ENCODE measurements at regions not wholly inside any gene's neighbourhood (a gene's known extent, or its start where the extent isn't known, plus 50 kb on each side); places are given as distances from the start of the nearest gene placed in this dataset.
"Not testable (repeated sequence)": the region's sequence is repeated elsewhere in the genome, so short reads cannot be mapped to it uniquely, and the experiment has no call there.

- ATAC-seq; H3F3A ChIP-seq (replicated peaks; ENCODE audit: low read depth); H3K4me1 Mint-ChIP-seq; H3K9me3 Mint-ChIP-seq; H3K27ac Mint-ChIP-seq; H3K4me3 ChIP-seq; DNase-seq (ENCODE audit: low spot score); H3K9me2 ChIP-seq (ENCODE audit: insufficient read depth); H2AFZ ChIP-seq; H3K4me1 ChIP-seq (ENCODE audit: insufficient read depth); H3K27ac ChIP-seq (ENCODE audit: low read depth); H3K27me3 Mint-ChIP-seq (ENCODE audit: insufficient read depth, low read depth, poor library complexity); H4K20me1 ChIP-seq (replicated peaks; ENCODE audit: insufficient read depth); H3K79me2 ChIP-seq (replicated peaks; ENCODE audit: insufficient read depth); H3K36me3 ChIP-seq (ENCODE audit: insufficient read depth); H3K4me2 ChIP-seq; H3K27me3 ChIP-seq (ENCODE audit: insufficient read depth); H3K4me3 Mint-ChIP-seq: not testable (repeated sequence)
- H3K36me3 Mint-ChIP-seq (ENCODE audit: low read depth), result peaks cover 26% of the 10 kb centered on the region
These were observed 79.9 kb upstream of the GARIN1A start for GRCh38 chr7:128592209-128592608.

DNA sequence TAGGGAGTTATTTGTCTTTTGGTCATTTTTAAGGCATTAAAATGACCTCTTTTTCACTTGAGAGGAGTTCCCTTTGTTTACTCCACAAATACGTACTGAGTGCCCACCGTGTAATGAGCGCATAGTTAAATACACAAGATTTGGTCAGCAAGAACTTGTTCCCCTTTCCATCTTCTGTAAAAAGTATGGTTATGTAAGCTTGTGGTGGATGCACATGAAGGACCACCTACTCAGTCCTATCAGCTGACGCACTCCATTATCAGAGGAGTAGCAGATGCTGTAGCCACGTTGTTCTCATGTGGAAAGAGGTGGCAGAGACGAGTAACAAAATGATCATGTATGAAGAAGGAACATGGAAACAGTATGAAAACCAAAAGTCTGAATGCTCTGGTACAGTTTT is 78.0 kb upstream of the GARIN1A start:
- H3K27ac ChIP-seq (ENCODE audit: low read depth); H3K27ac Mint-ChIP-seq; H3K9me2 ChIP-seq (ENCODE audit: insufficient read depth); H3K27me3 Mint-ChIP-seq (ENCODE audit: insufficient read depth, low read depth, poor library complexity); DNase-seq (ENCODE audit: low spot score); H3K27me3 ChIP-seq (ENCODE audit: insufficient read depth); H3K4me2 ChIP-seq; H2AFZ ChIP-seq; H3K36me3 ChIP-seq (ENCODE audit: insufficient read depth); H3K4me3 Mint-ChIP-seq; H3K79me2 ChIP-seq (replicated peaks; ENCODE audit: insufficient read depth); H3K4me3 ChIP-seq; H3K9me3 Mint-ChIP-seq; ATAC-seq; H4K20me1 ChIP-seq (replicated peaks; ENCODE audit: insufficient read depth); H3F3A ChIP-seq (replicated peaks; ENCODE audit: low read depth): not testable (repeated sequence)
- H3K4me1 ChIP-seq (ENCODE audit: insufficient read depth), result peaks cover 15% of the 10 kb centered on the region
- H3K36me3 Mint-ChIP-seq (ENCODE audit: low read depth), result peaks cover 26% of the 10 kb centered on the region
- peaks cover 14% of the 10 kb centered on the region; the same call in 2 of the 3 replicates for H3K4me1 Mint-ChIP-seq

DNA sequence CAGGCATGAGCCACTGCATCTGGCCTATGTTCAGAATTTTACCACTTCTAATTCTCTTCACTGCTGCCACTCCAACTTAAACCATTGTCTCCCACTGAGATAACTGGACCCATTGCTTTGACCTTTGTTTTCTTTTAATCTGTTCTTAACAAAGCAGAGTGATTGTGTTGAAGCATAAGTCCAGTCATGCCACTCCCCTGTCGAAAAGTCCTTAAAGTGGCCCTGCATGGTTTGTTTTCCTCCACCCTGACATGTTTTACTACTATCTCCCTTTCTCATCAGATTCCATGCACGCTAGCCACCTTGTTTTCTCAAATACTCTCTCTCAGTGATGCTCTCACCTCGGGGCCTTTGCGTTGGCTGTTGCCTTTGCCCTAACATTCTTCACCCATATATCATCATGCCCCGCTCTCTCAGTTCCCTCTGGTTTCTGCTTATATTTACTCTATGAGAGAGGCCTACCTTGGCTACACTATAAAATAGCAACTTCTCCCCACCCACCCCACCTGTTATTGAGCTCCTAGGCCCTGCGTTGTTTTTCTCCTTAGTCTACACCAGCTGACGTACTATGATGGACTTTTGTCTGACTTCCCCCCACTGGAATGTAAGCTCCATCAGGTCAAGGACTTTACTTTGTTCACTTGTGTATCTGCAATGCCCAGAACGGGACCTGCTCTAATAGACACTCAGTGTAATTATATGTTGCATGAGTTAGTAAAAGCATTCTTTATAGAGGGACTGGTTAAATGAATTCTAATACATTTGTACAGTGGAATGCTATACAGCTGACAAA is 75.6 kb upstream of the GARIN1A start:
- not testable (repeated sequence) for H3K9me2 ChIP-seq (ENCODE audit: insufficient read depth); H3K27ac Mint-ChIP-seq; H3F3A ChIP-seq (replicated peaks; ENCODE audit: low read depth); H3K79me2 ChIP-seq (replicated peaks; ENCODE audit: insufficient read depth); ATAC-seq; H3K4me2 ChIP-seq; H4K20me1 ChIP-seq (replicated peaks; ENCODE audit: insufficient read depth); H3K36me3 ChIP-seq (ENCODE audit: insufficient read depth); H3K4me3 ChIP-seq; H3K4me3 Mint-ChIP-seq; H3K27ac ChIP-seq (ENCODE audit: low read depth); H2AFZ ChIP-seq; H3K27me3 Mint-ChIP-seq (ENCODE audit: insufficient read depth, low read depth, poor library complexity); H3K27me3 ChIP-seq (ENCODE audit: insufficient read depth); H3K9me3 Mint-ChIP-seq; DNase-seq (ENCODE audit: low spot score)
- peaks cover 23% of the 10 kb centered on the region for H3K4me1 ChIP-seq (ENCODE audit: insufficient read depth)
- Mint-ChIP-seq H3K36me3 (ENCODE audit: low read depth) (peaks cover 22% of the 10 kb centered on the region), H3K4me1 (peaks cover 23% of the 10 kb centered on the region)

- H3K4me2 ChIP-seq, result peak overlapping the region; percentile 57; the same call in 1 of the 2 replicates
- Mint-ChIP-seq H3K36me3 (ENCODE audit: low read depth) (peaks cover 15% of the 10 kb centered on the region; the same call in 2 of the 3 replicates), H3K27ac (peak overlapping the region; percentile 51), H3K4me1 (peaks cover 29% of the 10 kb centered on the region)
- H2AFZ ChIP-seq; H3K27ac ChIP-seq (ENCODE audit: low read depth); H3K9me3 Mint-ChIP-seq; DNase-seq (ENCODE audit: low spot score); H4K20me1 ChIP-seq (replicated peaks; ENCODE audit: insufficient read depth); H3F3A ChIP-seq (replicated peaks; ENCODE audit: low read depth); H3K4me3 Mint-ChIP-seq; H3K36me3 ChIP-seq (ENCODE audit: insufficient read depth); H3K27me3 Mint-ChIP-seq (ENCODE audit: insufficient read depth, low read depth, poor library complexity); ATAC-seq; H3K4me3 ChIP-seq; H3K27me3 ChIP-seq (ENCODE audit: insufficient read depth); H3K79me2 ChIP-seq (replicated peaks; ENCODE audit: insufficient read depth); H3K9me2 ChIP-seq (ENCODE audit: insufficient read depth): not testable (repeated sequence)
- peaks cover 31% of the 10 kb centered on the region for H3K4me1 ChIP-seq (ENCODE audit: insufficient read depth)
These were observed 73.1 kb upstream of the GARIN1A start for GRCh38 chr7:128598946-128599345.
